DOHH2 (cell line): ENCODE measurements at regions not wholly inside any gene's neighbourhood (a gene's known extent, or its start where the extent isn't known, plus 50 kb on each side); places are given as distances from the start of the nearest gene placed in this dataset.

ENCODE experiments used
- EZH2phosphoT487 ChIP-seq: fragments of 200-600 bp; sonication (generic); IDR thresholded peaks from 2 replicates; pipeline ENCODE4 v1.6.1; 2017; ENCODE audit warnings: borderline replicate concordance, mild to moderate bottlenecking, antibody characterized with exemption, low read length, moderate library complexity, mixed read lengths
- TF ChIP-seq, protein P1 (sequence below): fragments of 200-600 bp; sonication (generic); IDR thresholded peaks from one replicate; pipeline ENCODE4 v1.5.1; 2014; ENCODE audit warnings: antibody characterized with exemption, mild to moderate bottlenecking, low read depth, low read length; ENCODE audit not compliant: poor library complexity, severe bottlenecking

DNA sequence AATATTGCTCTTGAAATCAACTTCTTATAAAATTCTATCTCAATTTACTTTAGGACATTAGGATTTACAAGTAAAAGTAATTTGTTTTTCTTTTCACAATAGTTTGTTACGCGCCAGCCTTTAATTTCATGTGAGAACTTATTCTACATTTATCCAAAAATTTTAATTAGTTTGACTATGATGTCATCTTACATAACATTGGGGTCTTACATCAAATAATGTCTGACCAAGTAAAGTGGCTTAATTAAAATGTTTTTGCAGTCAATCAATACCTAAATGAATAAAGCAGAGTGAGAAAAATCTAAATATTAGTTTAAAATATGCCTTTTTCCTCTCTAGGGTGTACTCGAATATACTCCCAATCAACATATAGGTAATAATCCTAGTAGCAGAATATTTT is 666.2 kb upstream of the FBXO33 start:
- TF ChIP-seq, protein P1, sequence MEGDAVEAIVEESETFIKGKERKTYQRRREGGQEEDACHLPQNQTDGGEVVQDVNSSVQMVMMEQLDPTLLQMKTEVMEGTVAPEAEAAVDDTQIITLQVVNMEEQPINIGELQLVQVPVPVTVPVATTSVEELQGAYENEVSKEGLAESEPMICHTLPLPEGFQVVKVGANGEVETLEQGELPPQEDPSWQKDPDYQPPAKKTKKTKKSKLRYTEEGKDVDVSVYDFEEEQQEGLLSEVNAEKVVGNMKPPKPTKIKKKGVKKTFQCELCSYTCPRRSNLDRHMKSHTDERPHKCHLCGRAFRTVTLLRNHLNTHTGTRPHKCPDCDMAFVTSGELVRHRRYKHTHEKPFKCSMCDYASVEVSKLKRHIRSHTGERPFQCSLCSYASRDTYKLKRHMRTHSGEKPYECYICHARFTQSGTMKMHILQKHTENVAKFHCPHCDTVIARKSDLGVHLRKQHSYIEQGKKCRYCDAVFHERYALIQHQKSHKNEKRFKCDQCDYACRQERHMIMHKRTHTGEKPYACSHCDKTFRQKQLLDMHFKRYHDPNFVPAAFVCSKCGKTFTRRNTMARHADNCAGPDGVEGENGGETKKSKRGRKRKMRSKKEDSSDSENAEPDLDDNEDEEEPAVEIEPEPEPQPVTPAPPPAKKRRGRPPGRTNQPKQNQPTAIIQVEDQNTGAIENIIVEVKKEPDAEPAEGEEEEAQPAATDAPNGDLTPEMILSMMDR, result no peak
- no peak for TF ChIP-seq EZH2phosphoT487
